Anterior cingulate cortex (tissue), 58 donors: ENCODE measurements at regions not wholly inside any gene's neighbourhood (a gene's known extent, or its start where the extent isn't known, plus 50 kb on each side); places are given as distances from the start of the nearest gene placed in this dataset.

Experiments used
- DNase-seq, 58 donors: peaks; one replicate each; lab custom pipeline; 2025; lab: John Stamatoyannopoulos, UW

GRCh38 chr15:96413657-96414056 lies 83.2 kb downstream of the NR2F2 start:
- no peak for DNase-seq

GRCh38 chr15:96414875-96415274 lies 84.4 kb downstream of the NR2F2 start:
- no peak for DNase-seq

- DNase-seq = no peak
These were observed 85.2 kb downstream of the NR2F2 start for GRCh38 chr15:96415513-96416217.

GRCh38 chr15:96416218-96416933 lies 85.9 kb downstream of the NR2F2 start:
- no peak for DNase-seq

- DNase-seq = no peak
These were observed 86.6 kb downstream of the NR2F2 start for GRCh38 chr15:96416934-96417759.

GRCh38 chr15:96417760-96418130 lies 87.2 kb downstream of the NR2F2 start:
- DNase-seq = no peak

- no peak for DNase-seq
These were observed 87.6 kb downstream of the NR2F2 start for GRCh38 chr15:96418146-96418545.

GRCh38 chr15:96421178-96421601 lies 90.7 kb downstream of the NR2F2 start:
- no peak for DNase-seq

GRCh38 chr15:96422125-96422524 lies 91.6 kb downstream of the NR2F2 start:
- no peak for DNase-seq

- DNase-seq = no peak
These were observed 94.2 kb downstream of the NR2F2 start for GRCh38 chr15:96424674-96425073.

- DNase-seq = no peak
These were observed 98.2 kb downstream of the NR2F2 start for GRCh38 chr15:96428742-96429141.

- DNase-seq = no peak
These were observed 101.3 kb downstream of the NR2F2 start for GRCh38 chr15:96431786-96432185.

- DNase-seq = no peak
These were observed 104.5 kb downstream of the NR2F2 start for GRCh38 chr15:96435022-96435421.

GRCh38 chr15:96435841-96436240 lies 105.3 kb downstream of the NR2F2 start:
- no peak for DNase-seq

- no peak for DNase-seq
These were observed 110.5 kb downstream of the NR2F2 start for GRCh38 chr15:96440978-96441377.

- no peak for DNase-seq
These were observed 111.6 kb downstream of the NR2F2 start for GRCh38 chr15:96442076-96442475.

- DNase-seq = no peak
These were observed 114.4 kb downstream of the NR2F2 start for GRCh38 chr15:96444865-96445264.

GRCh38 chr15:96448923-96449322 lies 118.4 kb downstream of the NR2F2 start:
- DNase-seq = no peak

GRCh38 chr15:96457841-96458240 lies 127.3 kb downstream of the NR2F2 start:
- DNase-seq = no peak

GRCh38 chr15:96460106-96460505 lies 129.6 kb downstream of the NR2F2 start:
- DNase-seq = no peak
